C1 segment of cervical spinal cord (tissue), 14 donors: ENCODE measurements at regions not wholly inside any gene's neighbourhood (a gene's known extent, or its start where the extent isn't known, plus 50 kb on each side); places are given as distances from the start of the nearest gene placed in this dataset.

Source experiments
- DNase-seq, 14 donors: peaks; one replicate each; lab custom pipeline; 2025; lab: John Stamatoyannopoulos, UW

GRCh38 chr13:73364736-73365135 is 305.9 kb downstream of the KLF5 start:
- DNase-seq = no peak

- no peak for DNase-seq
These were observed 299.8 kb downstream of the KLF5 start for GRCh38 chr13:73358606-73359095.

- no peak for DNase-seq
These were observed 296.3 kb downstream of the KLF5 start for GRCh38 chr13:73355134-73355533.

GRCh38 chr13:73351730-73352129 is 292.9 kb downstream of the KLF5 start:
- DNase-seq = no peak

GRCh38 chr13:73341748-73342147 is 282.9 kb downstream of the KLF5 start:
- DNase-seq = no peak

- no peak for DNase-seq
These were observed 281.3 kb downstream of the KLF5 start for GRCh38 chr13:73340069-73340468.

DNA sequence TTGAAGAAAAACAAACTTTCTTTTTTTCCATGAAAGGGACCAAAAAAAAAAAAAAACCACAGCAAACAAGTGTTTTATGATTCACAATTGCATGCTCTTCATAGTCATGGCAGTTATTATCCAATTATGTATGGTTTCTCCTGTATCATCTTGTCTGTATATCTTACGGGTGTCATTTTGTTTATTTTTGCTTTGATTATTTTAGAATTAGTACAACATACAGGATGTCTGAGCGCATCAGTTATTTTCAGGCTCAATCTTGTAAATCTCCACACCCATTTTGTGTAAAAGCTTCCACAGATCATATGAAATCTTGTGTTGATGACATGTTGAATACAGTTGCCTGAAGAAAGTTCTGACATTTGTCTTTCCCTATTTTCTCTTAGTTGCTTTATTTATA is 280.3 kb downstream of the KLF5 start:
- DNase-seq = no peak

GRCh38 chr13:73338389-73338788 is 279.6 kb downstream of the KLF5 start:
- no peak for DNase-seq

DNA sequence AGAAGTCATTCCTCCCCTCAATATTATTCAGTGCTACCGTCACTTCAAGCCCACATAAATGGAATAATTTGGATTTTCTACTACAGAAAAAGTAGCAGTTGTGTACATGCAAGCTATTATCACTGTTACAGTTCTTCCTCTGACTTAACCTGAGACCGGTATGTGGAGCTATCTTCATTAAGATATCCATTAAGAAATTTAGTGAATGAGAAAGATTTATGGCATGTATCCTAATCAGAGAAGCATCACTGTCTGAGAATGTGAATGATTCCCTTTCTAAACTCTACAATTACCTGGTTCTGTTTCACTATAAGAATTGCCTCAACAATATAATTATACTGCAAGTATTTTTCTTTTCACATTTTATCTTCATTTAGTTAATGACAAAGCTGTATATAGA is 278.7 kb downstream of the KLF5 start:
- no peak for DNase-seq

GRCh38 chr13:73336773-73337172 is 278.0 kb downstream of the KLF5 start:
- no peak for DNase-seq

DNA sequence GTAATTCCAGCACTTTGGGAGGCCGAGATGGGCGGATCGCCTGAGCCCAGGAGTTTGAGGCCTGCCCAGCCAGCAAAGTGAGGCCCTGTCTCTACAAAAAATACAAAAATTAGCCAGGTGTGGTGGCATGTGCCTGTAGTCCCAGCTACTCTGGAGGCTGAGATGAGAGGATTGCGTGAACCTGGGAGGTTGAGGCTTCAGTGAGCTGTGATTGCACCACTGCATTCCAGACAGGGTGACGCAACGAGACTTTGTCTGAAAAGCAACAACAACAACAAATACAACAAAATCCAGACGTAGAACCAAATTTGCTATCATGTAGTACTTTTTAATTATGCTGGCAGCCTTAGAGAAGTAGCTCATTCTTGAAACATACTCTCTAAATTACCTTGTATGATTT is 277.1 kb downstream of the KLF5 start:
- no peak for DNase-seq

DNA sequence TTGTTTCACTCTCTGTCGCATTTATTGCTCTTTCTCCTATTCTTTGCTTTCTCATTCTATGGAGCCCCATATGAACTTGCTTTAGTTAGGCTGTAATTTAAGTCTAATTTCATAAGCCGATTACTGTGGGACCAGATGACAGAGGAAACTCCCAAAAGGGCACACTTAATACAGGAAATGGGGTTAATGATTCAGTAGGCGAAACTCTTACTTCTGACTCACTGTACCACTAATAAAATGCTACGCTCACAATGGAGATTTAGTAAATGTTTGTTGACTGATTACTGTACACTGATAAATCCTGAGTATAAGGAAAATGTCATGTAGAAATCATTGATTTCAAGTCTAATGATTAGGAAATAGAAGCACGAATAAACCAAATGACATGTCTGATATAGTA is 276.4 kb downstream of the KLF5 start:
- DNase-seq = no peak

GRCh38 chr13:73334445-73334844 is 275.6 kb downstream of the KLF5 start:
- DNase-seq = no peak

DNA sequence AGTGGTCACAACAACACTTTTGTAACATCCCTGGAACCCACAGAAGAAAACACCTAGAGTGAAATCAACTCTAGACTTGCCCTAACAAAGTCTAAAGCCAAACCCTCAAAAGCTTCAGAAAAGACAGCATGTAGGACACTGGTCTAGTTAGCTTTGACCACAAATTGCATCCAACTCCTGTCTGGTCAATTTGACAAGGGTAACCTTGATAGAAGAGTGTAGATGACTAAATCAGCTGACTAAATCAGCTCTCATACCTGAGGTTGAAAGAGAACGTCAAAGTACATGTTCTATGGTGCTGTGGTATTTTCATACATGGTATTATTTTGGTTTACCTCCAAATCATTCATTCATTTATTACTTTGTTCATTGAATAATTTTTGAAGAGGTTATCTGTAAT is 272.8 kb downstream of the KLF5 start:
- DNase-seq = no peak

GRCh38 chr13:73329355-73329754 is 270.6 kb downstream of the KLF5 start:
- DNase-seq = no peak

DNA sequence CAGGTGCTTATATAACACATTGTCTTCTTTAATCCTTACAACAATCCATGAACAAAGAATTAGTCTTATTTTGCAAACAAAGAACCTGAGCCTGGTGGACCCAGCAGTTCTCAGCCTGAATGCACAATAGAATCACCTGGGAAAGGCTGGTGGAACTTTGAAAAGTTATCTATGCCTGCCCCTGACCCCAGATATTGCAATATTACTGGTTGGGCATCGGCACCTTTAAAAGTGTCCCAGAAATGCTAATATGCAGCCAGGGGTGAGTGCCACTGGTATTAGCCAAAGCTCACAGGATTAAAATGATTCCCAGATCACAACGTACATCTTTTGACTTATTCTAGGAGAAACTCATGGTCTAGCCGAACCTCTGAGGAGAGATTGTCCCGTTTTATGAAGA is 268.8 kb downstream of the KLF5 start:
- no peak for DNase-seq

DNA sequence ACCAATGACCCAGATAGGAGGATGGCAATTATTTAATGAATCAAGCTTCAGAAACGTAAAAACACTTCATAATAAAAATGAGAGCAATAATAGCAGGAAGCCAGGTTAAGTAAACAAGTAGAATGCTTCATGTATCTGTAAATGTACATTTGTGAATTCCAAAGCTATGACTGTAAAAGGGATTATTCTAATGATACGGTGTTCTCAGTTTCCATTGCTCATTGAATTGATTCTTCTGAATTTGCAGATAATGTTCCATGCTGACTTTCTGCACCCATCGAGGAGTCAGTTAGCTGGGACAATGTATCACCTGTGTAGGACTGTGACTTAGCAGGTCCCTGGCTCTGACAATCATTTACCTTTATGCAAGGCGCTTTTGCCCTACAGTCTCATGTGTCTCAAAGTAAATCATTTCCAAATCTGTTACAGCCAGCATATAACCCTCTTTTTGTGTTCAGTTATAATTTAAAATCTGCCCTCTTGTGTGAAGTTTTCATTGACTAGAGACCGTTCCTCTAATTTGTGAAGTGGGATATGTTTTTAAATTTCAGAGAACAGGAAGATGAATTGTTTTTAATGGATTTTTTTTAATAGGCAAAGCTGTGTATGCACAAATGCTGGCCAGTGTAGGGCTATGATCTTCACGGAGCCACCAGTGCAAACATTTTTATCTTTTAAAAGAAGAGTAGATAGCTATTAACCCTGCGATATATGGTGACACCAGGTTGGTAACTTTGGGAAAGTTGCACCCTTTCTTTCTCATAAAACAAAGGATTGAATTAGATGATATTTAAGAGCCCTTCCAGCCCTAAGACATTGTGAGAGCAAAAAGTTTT is 267.1 kb downstream of the KLF5 start:
- DNase-seq = no peak

DNA sequence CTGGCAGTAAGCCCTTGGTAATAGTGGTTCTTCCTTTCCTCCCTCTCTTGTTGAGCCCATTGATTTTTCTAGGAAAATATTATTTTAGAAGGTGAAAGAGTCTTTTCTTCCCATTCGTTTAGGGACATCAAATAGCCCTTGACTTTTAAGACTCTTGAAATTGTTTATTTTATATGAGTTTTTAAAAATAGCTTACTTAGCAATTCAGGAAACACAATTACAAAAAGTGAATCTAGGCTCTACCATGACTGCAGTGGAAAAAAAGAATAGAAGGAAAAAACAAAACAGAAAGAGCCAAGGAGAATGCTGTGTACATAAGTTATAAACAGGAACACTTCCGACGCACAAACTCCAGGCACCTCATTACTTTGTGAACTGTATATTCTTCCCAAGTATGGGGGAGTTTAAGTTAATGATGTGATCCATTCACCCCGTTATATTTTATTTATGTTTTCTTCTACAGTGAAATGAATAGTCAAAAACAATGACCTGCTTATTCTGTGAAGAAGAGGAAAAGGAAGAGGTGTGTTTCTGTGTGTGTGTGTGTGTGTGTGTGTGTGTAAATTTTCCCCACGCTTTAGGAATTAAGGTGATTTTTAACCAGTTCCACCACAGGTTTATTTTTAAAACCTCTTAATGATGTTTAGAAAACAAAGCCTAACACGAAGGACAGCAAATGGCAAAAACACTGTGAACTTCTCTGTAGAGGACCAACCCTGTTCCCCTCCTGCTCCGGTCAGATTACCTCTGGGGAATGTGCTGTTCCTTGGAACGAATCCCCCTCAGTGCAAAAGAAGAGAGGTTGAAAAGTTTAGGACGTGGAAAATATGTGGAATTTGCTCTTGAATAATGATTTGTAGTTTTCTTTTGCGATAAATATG is 266.3 kb downstream of the KLF5 start:
- no peak for DNase-seq

DNA sequence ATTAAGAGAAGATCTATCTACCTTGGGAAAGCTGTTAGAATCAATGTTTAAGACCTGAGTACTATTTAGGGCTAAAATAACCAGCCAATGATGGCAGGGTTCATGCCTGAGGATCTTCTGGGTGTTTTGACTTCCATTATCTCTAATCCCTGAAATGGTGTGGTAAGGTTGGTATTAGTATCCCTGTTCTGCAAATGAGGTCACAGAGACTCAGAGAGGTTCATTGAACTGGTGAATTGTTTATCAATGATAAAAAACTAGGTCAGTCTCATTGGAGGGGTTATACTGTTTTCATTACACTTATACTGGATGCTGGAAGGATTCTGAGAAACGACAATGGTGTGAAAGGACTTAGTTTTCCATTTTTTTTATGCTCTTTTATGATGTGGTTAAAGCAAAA is 264.8 kb downstream of the KLF5 start:
- DNase-seq = no peak

GRCh38 chr13:73321043-73321442 is 262.2 kb downstream of the KLF5 start:
- DNase-seq = no peak

- no peak for DNase-seq
These were observed 258.3 kb downstream of the KLF5 start for GRCh38 chr13:73317140-73317539.

GRCh38 chr13:73310366-73310765 is 251.6 kb downstream of the KLF5 start:
- DNase-seq = no peak

- no peak for DNase-seq
These were observed 248.7 kb downstream of the KLF5 start for GRCh38 chr13:73307481-73307880.
